Esophagus squamous epithelium (tissue), 4 donors: ENCODE measurements at regions not wholly inside any gene's neighbourhood (a gene's known extent, or its start where the extent isn't known, plus 50 kb on each side); places are given as distances from the start of the nearest gene placed in this dataset.

ENCODE experiments used
- CTCF ChIP-seq, 6 experiments: fragments of 450-650 bp in 4 of 6; fragments of 200-600 bp in 2 of 6; sonication (generic) in 2 of 6; IDR thresholded peaks; one replicate each; pipeline ENCODE4 v1.5.1; 2016 to 2019; ENCODE audit warnings: antibody characterized with exemption in 6 of 6, mild to moderate bottlenecking in 4 of 6, moderate library complexity in 4 of 6
- POLR2A ChIP-seq, 4 donors: fragments of 450-650 bp; IDR thresholded peaks; one replicate each; pipeline ENCODE4 v1.6.1; 2017; ENCODE audit warnings: antibody characterized with exemption in 4 of 4, mild to moderate bottlenecking in 4 of 4, moderate library complexity in 3 of 4

DNA sequence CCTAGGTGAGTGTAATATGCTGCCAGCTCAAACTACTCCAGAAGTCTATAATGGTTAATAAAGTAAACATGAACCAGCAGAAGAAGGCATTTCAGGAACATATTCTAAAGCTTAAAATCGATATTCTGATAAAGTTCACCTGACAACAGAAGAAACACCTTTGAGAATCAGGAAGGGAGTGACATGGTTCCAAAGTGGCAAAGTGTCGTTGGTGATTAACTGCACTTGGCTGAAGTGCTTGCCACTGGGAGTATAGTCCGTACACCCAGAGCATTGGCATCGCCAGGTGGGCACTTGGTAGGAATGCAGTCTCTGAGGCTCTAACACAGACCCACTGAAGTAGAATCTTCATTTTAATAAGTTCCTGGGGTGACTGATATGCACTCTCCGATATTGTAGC, 76.0 kb upstream of the H2AZ1 start:
- TF ChIP-seq CTCF (IDR thresholded peaks at IDR 0.05) (no peak), POLR2A (IDR thresholded peaks at IDR 0.05) (no peak)
